DMS79 treated with DMSO at 0.1 percent for 48 hours (cell line): ENCODE measurements at regions not wholly inside any gene's neighbourhood (a gene's known extent, or its start where the extent isn't known, plus 50 kb on each side); places are given as distances from the start of the nearest gene placed in this dataset.

Source experiments
- DNase-seq: peaks from one replicate; lab custom pipeline; 2025; lab: John Stamatoyannopoulos, UW

GRCh38 chr2:118565301-118565700, 282.1 kb downstream of the EN1 start:
- DNase-seq = no peak

GRCh38 chr2:118562144-118562543, 285.3 kb downstream of the EN1 start:
- no peak for DNase-seq

GRCh38 chr2:118558846-118559245, 288.6 kb downstream of the EN1 start:
- DNase-seq = no peak

- DNase-seq = no peak
These were observed 289.7 kb downstream of the EN1 start for GRCh38 chr2:118557791-118558190.

GRCh38 chr2:118557016-118557415, 290.4 kb downstream of the EN1 start:
- no peak for DNase-seq

GRCh38 chr2:118554616-118555015, 292.8 kb downstream of the EN1 start:
- DNase-seq = no peak

GRCh38 chr2:118549503-118549902, 297.9 kb downstream of the EN1 start:
- DNase-seq = no peak

- DNase-seq = no peak
These were observed 298.5 kb downstream of the EN1 start for GRCh38 chr2:118548880-118549488.

- DNase-seq = no peak
These were observed 308.2 kb downstream of the EN1 start for GRCh38 chr2:118539290-118539689.

- no peak for DNase-seq
These were observed 311.1 kb downstream of the EN1 start for GRCh38 chr2:118536306-118536705.

GRCh38 chr2:118535818-118536212, 311.6 kb downstream of the EN1 start:
- DNase-seq = no peak

- DNase-seq = no peak
These were observed 312.2 kb downstream of the EN1 start for GRCh38 chr2:118535171-118535817.

GRCh38 chr2:118530976-118531375, 316.5 kb downstream of the EN1 start:
- no peak for DNase-seq

GRCh38 chr2:118529908-118530599, 317.4 kb downstream of the EN1 start:
- DNase-seq = no peak

- no peak for DNase-seq
These were observed 319.9 kb downstream of the EN1 start for GRCh38 chr2:118527571-118527970.

GRCh38 chr2:118525346-118525745, 322.1 kb downstream of the EN1 start:
- no peak for DNase-seq

- DNase-seq = no peak
These were observed 322.5 kb downstream of the EN1 start for GRCh38 chr2:118524911-118525310.

GRCh38 chr2:118523761-118524160, 323.7 kb downstream of the EN1 start:
- no peak for DNase-seq

GRCh38 chr2:118521960-118522359, 325.5 kb downstream of the EN1 start:
- DNase-seq = no peak

GRCh38 chr2:118521272-118521671, 326.2 kb downstream of the EN1 start:
- no peak for DNase-seq

- no peak for DNase-seq
These were observed 327.2 kb downstream of the EN1 start for GRCh38 chr2:118520246-118520645.

- no peak for DNase-seq
These were observed 327.9 kb downstream of the EN1 start for GRCh38 chr2:118519511-118519910.

GRCh38 chr2:118510807-118511206, 336.6 kb downstream of the EN1 start:
- no peak for DNase-seq
